ENCODE measurements at regions not wholly inside any gene's neighbourhood (a gene's known extent, or its start where the extent isn't known, plus 50 kb on each side); places are given as distances from the start of the nearest gene placed in this dataset.
A peak's percentile ranks its signal among the peaks of the same experiment; 100 is the strongest.
"Not testable (repeated sequence)": the region's sequence is repeated elsewhere in the genome, so short reads cannot be mapped to it uniquely, and the experiment has no call there.

- no peak for DNase-seq
Measured at GRCh38 chr5:115751176-115751575, 65.3 kb downstream of the CDO1 start.

GRCh38 chr5:115749016-115749415, 67.4 kb downstream of the CDO1 start:
- no peak for DNase-seq

- DNase-seq = not testable (repeated sequence)
Measured at GRCh38 chr5:115739245-115739644, 77.2 kb downstream of the CDO1 start.

GRCh38 chr5:115738830-115739229, 77.6 kb downstream of the CDO1 start:
- no peak for DNase-seq

- no peak for DNase-seq
Measured at GRCh38 chr5:115737452-115737851, 79.0 kb downstream of the CDO1 start.

GRCh38 chr5:115736690-115737005, 79.8 kb downstream of the CDO1 start:
- DNase-seq = no peak

- no peak for DNase-seq
Measured at GRCh38 chr5:115736004-115736689, 80.3 kb downstream of the CDO1 start.

- DNase-seq = peak; percentile 28
Measured at GRCh38 chr5:115735108-115735998, 81.1 kb downstream of the CDO1 start.

- no peak for DNase-seq
Measured at GRCh38 chr5:115733607-115734006, 82.9 kb downstream of the CDO1 start.

GRCh38 chr5:115732026-115732425, 84.4 kb downstream of the CDO1 start:
- no peak for DNase-seq

GRCh38 chr5:115725522-115725921, 90.9 kb downstream of the CDO1 start:
- no peak for DNase-seq

GRCh38 chr5:115723220-115723619, 93.2 kb downstream of the CDO1 start:
- no peak for DNase-seq

GRCh38 chr5:115720888-115721287, 95.1 kb upstream of the TMED7 start:
- no peak for DNase-seq

GRCh38 chr5:115718927-115719326, 93.1 kb upstream of the TMED7 start:
- DNase-seq = no peak

- DNase-seq = no peak
Measured at GRCh38 chr5:115713408-115713807, 87.6 kb upstream of the TMED7 start.

- no peak for DNase-seq
Measured at GRCh38 chr5:115709585-115709984, 83.7 kb upstream of the TMED7 start.

- DNase-seq = no peak
Measured at GRCh38 chr5:115708819-115709477, 83.1 kb upstream of the TMED7 start.

GRCh38 chr5:115703514-115703913, 77.7 kb upstream of the TMED7 start:
- no peak for DNase-seq

GRCh38 chr5:115702025-115702424, 76.2 kb upstream of the TMED7 start:
- DNase-seq = no peak

GRCh38 chr5:115699967-115700366, 74.1 kb upstream of the TMED7 start:
- DNase-seq = no peak

- no peak for DNase-seq
Measured at GRCh38 chr5:115696141-115696650, 70.4 kb upstream of the TMED7 start.

GRCh38 chr5:115695310-115695880, 69.6 kb upstream of the TMED7 start:
- DNase-seq = no peak

GRCh38 chr5:115691814-115692213, 66.0 kb upstream of the TMED7 start:
- DNase-seq = not testable (repeated sequence)

Measured in left hindlimb (tissue), 1 donor.